RWPE2 (cell line): ENCODE measurements at regions not wholly inside any gene's neighbourhood (a gene's known extent, or its start where the extent isn't known, plus 50 kb on each side); places are given as distances from the start of the nearest gene placed in this dataset.

Source experiments
- ATAC-seq: fragments of 200-7000 bp; cut with Tn5 transposase; 3 replicates; pipeline ENCODE4 v1.9.1; 2021; ENCODE audit warnings: low read depth
- DNase-seq: peaks from one replicate; pipeline ENCODE4 v3.0.0-alpha.2; 2020; ENCODE audit warnings: low spot score
- H3K27ac ChIP-seq: fragments of 450-650 bp; 2 replicates; pipeline ENCODE4 v1.5.1; 2017; ENCODE audit warnings: mild to moderate bottlenecking; ENCODE audit not compliant: poor library complexity, severe bottlenecking
- H3K27me3 ChIP-seq: fragments of 250-450 bp; sonication (Bioruptor Pico); 2 replicates; pipeline ENCODE4 v1.5.1; 2021; ENCODE audit warnings: mild to moderate bottlenecking, moderate library complexity; ENCODE audit not compliant: insufficient read depth, poor library complexity, severe bottlenecking
- H3K36me3 ChIP-seq: fragments of 250-450 bp; sonication (Bioruptor Pico); 2 replicates; pipeline ENCODE4 v1.5.1; 2020; ENCODE audit warnings: low read depth, mild to moderate bottlenecking, moderate library complexity
- H3K4me1 ChIP-seq: fragments of 250-450 bp; sonication (Bioruptor Pico); 2 replicates; pipeline ENCODE4 v1.5.1; 2021; ENCODE audit warnings: mild to moderate bottlenecking, moderate library complexity; ENCODE audit not compliant: insufficient read depth, poor library complexity, severe bottlenecking
- H3K4me3 ChIP-seq: fragments of 250-450 bp; sonication (Bioruptor Pico); 2 replicates; pipeline ENCODE4 v1.5.1; 2021; ENCODE audit warnings: mild to moderate bottlenecking, moderate library complexity; ENCODE audit not compliant: severe bottlenecking
- H3K9me3 ChIP-seq: fragments of 250-450 bp; sonication (Bioruptor Pico); 2 replicates; pipeline ENCODE4 v1.5.1; 2021; ENCODE audit warnings: mild to moderate bottlenecking, moderate library complexity; ENCODE audit not compliant: severe bottlenecking
- CTCF ChIP-seq: fragments of 450-650 bp; IDR thresholded peaks from one replicate; pipeline ENCODE4 v1.5.1; 2017; ENCODE audit warnings: mild to moderate bottlenecking, moderate library complexity; ENCODE audit not compliant: poor library complexity, severe bottlenecking

DNA sequence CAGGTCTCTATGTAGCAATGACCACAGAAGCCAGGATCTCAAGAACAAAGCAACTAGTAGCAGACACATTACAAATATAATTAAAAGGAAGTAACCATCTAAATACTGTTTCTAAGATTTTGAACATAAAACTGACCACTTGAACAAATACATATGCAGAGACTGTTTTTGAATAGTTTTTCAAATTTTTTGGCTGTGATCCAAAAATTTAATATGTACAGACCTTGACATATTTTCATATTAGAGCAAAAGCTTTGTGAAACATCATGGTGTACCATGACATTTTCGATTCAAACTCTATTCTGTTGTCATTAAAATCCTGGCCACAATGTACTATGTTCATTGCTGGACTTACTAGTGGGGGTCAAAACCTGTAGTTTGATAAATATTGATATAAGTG lies 126.5 kb downstream of the NUDT12 start:
- Histone ChIP-seq H3K4me3 (no peak overlapping the region), H3K4me1 (no peaks in the 10 kb centered on the region), H3K36me3 (no peaks in the 10 kb centered on the region), H3K27ac (no peak overlapping the region), H3K9me3 (peaks cover 2% of the 10 kb centered on the region), H3K27me3 (no peaks in the 10 kb centered on the region)
- no peak for ATAC-seq
- no peak for DNase-seq
- no peak for TF ChIP-seq CTCF

- Histone ChIP-seq H3K4me3 (no peak overlapping the region), H3K36me3 (no peaks in the 10 kb centered on the region), H3K27ac (no peak overlapping the region), H3K9me3 (no peaks in the 10 kb centered on the region), H3K27me3 (no peaks in the 10 kb centered on the region), H3K4me1 (no peaks in the 10 kb centered on the region)
- TF ChIP-seq CTCF, result no peak
- DNase-seq (no peak), ATAC-seq (no peak)
Measured at GRCh38 chr5:103435136-103435889, 127.3 kb downstream of the NUDT12 start.

DNA sequence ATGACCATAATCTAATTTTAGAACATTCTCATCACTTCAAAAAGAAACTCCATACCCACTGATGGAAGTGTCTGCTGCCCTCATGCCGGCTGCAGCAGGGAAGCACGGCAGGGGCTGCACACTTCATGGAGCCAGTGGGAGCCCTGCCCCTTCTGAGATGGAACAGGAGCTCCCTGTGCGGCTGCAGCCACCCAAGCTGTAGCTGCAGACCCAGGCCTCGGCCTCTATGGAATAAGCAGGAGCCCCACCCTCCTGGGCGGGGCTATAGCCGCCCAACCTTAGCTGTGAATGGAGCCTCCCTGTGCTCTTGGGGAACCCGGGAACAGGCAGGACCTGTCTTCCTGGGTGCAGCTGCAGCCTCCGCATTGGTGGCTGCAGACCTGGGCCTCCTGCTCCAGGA lies 128.5 kb downstream of the NUDT12 start:
- H3K4me3 ChIP-seq, result no peak overlapping the region
- no peaks in the 10 kb centered on the region for H3K27me3 ChIP-seq
- TF ChIP-seq CTCF, result no peak
- DNase-seq (no peak), ATAC-seq (no peak)
- H3K27ac ChIP-seq, result no peak overlapping the region
- H3K36me3 ChIP-seq, result no peaks in the 10 kb centered on the region
- no peaks in the 10 kb centered on the region for H3K9me3 ChIP-seq
- no peaks in the 10 kb centered on the region for H3K4me1 ChIP-seq

GRCh38 chr5:103433211-103433610 lies 129.4 kb downstream of the NUDT12 start:
- DNase-seq (no peak), ATAC-seq (peak; percentile 63; the same call in 2 of the 3 replicates)

More at GRCh38 chr5:103433211-103433610, 129.4 kb downstream of the NUDT12 start:
- no peak for TF ChIP-seq CTCF
- Histone ChIP-seq H3K4me1 (no peaks in the 10 kb centered on the region), H3K9me3 (no peaks in the 10 kb centered on the region), H3K27me3 (no peaks in the 10 kb centered on the region), H3K36me3 (no peaks in the 10 kb centered on the region), H3K27ac (no peak overlapping the region), H3K4me3 (no peak overlapping the region)
